H9 (cell line): ENCODE measurements at regions not wholly inside any gene's neighbourhood (a gene's known extent, or its start where the extent isn't known, plus 50 kb on each side); places are given as distances from the start of the nearest gene placed in this dataset.
A peak's percentile ranks its signal among the peaks of the same experiment; 100 is the strongest.
"Not testable (repeated sequence)": the region's sequence is repeated elsewhere in the genome, so short reads cannot be mapped to it uniquely, and the experiment has no call there.

Experiments
- DNase-seq: peaks from one replicate; pipeline ENCODE4 v3.0.0-alpha.2; 2017
- H2AFZ ChIP-seq: one replicate; pipeline ENCODE4 v1.6.1; 2013; ENCODE audit warnings: mild to moderate bottlenecking, low read length, control low read depth, moderate library complexity
- H2AK5ac ChIP-seq: 2 replicates; pipeline ENCODE4 v1.6.1; 2013; ENCODE audit warnings: low read length, control low read depth, mixed read lengths; ENCODE audit not compliant: insufficient read length
- H2BK120ac ChIP-seq: one replicate; pipeline ENCODE4 v1.6.1; 2013; ENCODE audit warnings: low read depth, mild to moderate bottlenecking, low read length, control low read depth, inconsistent platforms; ENCODE audit not compliant: poor library complexity, severe bottlenecking
- H2BK12ac ChIP-seq: 2 replicates; pipeline ENCODE4 v1.6.1; 2013; ENCODE audit warnings: low read length, control low read depth, mixed read lengths, low read depth; ENCODE audit not compliant: insufficient read length
- H2BK15ac ChIP-seq: 2 replicates; pipeline ENCODE4 v1.6.1; 2013; ENCODE audit warnings: low read depth, low read length, control low read depth
- H2BK20ac ChIP-seq: one replicate; pipeline ENCODE4 v1.6.1; 2013; ENCODE audit warnings: low read depth, mild to moderate bottlenecking, low read length, control low read depth, inconsistent platforms; ENCODE audit not compliant: poor library complexity, severe bottlenecking
- H2BK5ac ChIP-seq: 2 replicates; pipeline ENCODE4 v1.6.1; 2013; ENCODE audit warnings: low read length, control low read depth, mixed read lengths; ENCODE audit not compliant: insufficient read length
- H3K14ac ChIP-seq: 2 replicates; pipeline ENCODE4 v1.6.1; 2013; ENCODE audit warnings: low read length, control low read depth; ENCODE audit not compliant: insufficient read depth
- H3K18ac ChIP-seq: 2 replicates; pipeline ENCODE4 v1.6.1; 2013; ENCODE audit warnings: low read depth, mild to moderate bottlenecking, mixed read lengths, low read length, control low read depth; ENCODE audit not compliant: insufficient read length
- H3K23ac ChIP-seq: 2 replicates; pipeline ENCODE4 v1.6.1; 2013; ENCODE audit warnings: low read length, control low read depth, mixed read lengths, low read depth; ENCODE audit not compliant: insufficient read length
- H3K23me2 ChIP-seq: 2 replicates; pipeline ENCODE4 v1.6.1; 2013; ENCODE audit warnings: low read depth, mild to moderate bottlenecking, mixed read lengths, low read length, control low read depth; ENCODE audit not compliant: insufficient read length, poor library complexity, severe bottlenecking
- H3K27ac ChIP-seq: 2 replicates; pipeline ENCODE4 v1.5.1; 2013; ENCODE audit warnings: low read length, control low read depth, mixed read lengths, low read depth; ENCODE audit not compliant: insufficient read length
- H3K27me3 ChIP-seq: 2 replicates; pipeline ENCODE4 v1.6.1; 2013; ENCODE audit warnings: low read length, control low read depth, inconsistent platforms; ENCODE audit not compliant: insufficient read depth
- H3K4ac ChIP-seq: 2 replicates; pipeline ENCODE4 v1.6.1; 2013; ENCODE audit warnings: low read depth, mild to moderate bottlenecking, control low read depth, inconsistent platforms, low read length, moderate library complexity
- H3K4me1 ChIP-seq: 2 replicates; pipeline ENCODE4 v1.6.1; 2013; ENCODE audit warnings: low read length, control low read depth, inconsistent platforms; ENCODE audit not compliant: insufficient read depth
- H3K4me2 ChIP-seq: 2 replicates; pipeline ENCODE4 v1.6.1; 2013; ENCODE audit warnings: low read length, control low read depth, mixed read lengths; ENCODE audit not compliant: insufficient read length, insufficient read depth
- H3K56ac ChIP-seq: 2 replicates; pipeline ENCODE4 v1.6.1; 2013; ENCODE audit warnings: low read depth, mild to moderate bottlenecking, mixed read lengths, low read length, control low read depth; ENCODE audit not compliant: insufficient read length
- H3K79me1 ChIP-seq: 2 replicates; pipeline ENCODE4 v1.6.1; 2013; ENCODE audit warnings: low read depth, mild to moderate bottlenecking, moderate library complexity, low read length, control low read depth, inconsistent platforms; ENCODE audit not compliant: insufficient read depth, poor library complexity, severe bottlenecking
- H3K79me2 ChIP-seq: 2 replicates; pipeline ENCODE4 v1.6.1; 2013; ENCODE audit warnings: low read length, control low read depth, inconsistent platforms; ENCODE audit not compliant: insufficient read depth
- H3K9ac ChIP-seq: 2 replicates; pipeline ENCODE4 v1.6.1; 2013; ENCODE audit warnings: low read length, control low read depth, mixed read lengths; ENCODE audit not compliant: insufficient read length; ENCODE audit errors: extremely low read depth
- H3K9me3 ChIP-seq: one replicate; pipeline ENCODE4 v1.6.1; 2013; ENCODE audit warnings: low read depth, low read length, inconsistent platforms; ENCODE audit not compliant: control insufficient read depth
- H3T11ph ChIP-seq: one replicate; pipeline ENCODE4 v1.6.1; 2013; ENCODE audit warnings: mild to moderate bottlenecking, low read length, control low read depth, inconsistent platforms
- H4K20me1 ChIP-seq: one replicate; pipeline ENCODE4 v1.6.1; 2013; ENCODE audit not compliant: control insufficient read depth, insufficient read length, insufficient read depth
- H4K5ac ChIP-seq: 2 replicates; pipeline ENCODE4 v1.6.1; 2013; ENCODE audit warnings: low read depth, mild to moderate bottlenecking, mixed read lengths, low read length, control low read depth; ENCODE audit not compliant: insufficient read length
- H4K8ac ChIP-seq: replicated peaks from 2 replicates; pipeline ENCODE4 v1.6.1; 2013; ENCODE audit warnings: low read length, control low read depth, mixed read lengths, low read depth; ENCODE audit not compliant: insufficient read length
- H4K91ac ChIP-seq: 2 replicates; pipeline ENCODE4 v1.6.1; 2013; ENCODE audit warnings: low read depth, mild to moderate bottlenecking, moderate library complexity, mixed read lengths, low read length, control low read depth; ENCODE audit not compliant: insufficient read length
- H3K27ac Mint-ChIP-seq, 3 experiments: 2 replicates in 2 of 3; 3 replicates in 1 of 3; pipeline ENCODE4 v1.8.0; 2020 to 2021; ENCODE audit warnings: mixed read lengths in 3 of 3, mild to moderate bottlenecking in 1 of 3, moderate library complexity in 1 of 3
- H3K27me3 Mint-ChIP-seq: 2 replicates; pipeline ENCODE4 v1.8.0; 2021; ENCODE audit warnings: low read depth, mild to moderate bottlenecking, moderate library complexity, mixed read lengths
- H3K36me3 Mint-ChIP-seq, 3 experiments: 2 replicates in 2 of 3; 3 replicates in 1 of 3; pipeline ENCODE4 v1.8.0; 2020 to 2021; ENCODE audit warnings: low read depth in 3 of 3, mixed read lengths in 3 of 3; ENCODE audit not compliant: insufficient read depth in 1 of 3
- H3K4me1 Mint-ChIP-seq, 2 experiments: 2 replicates each; pipeline ENCODE4 v1.8.0; 2020; ENCODE audit warnings: mixed read lengths in 2 of 2
- H3K4me3 Mint-ChIP-seq, 2 experiments: 2 replicates in 1 of 2; 3 replicates in 1 of 2; pipeline ENCODE4 v1.8.0; 2020 to 2021; ENCODE audit warnings: mild to moderate bottlenecking in 2 of 2, mixed read lengths in 2 of 2, moderate library complexity in 1 of 2
- H3K9me3 Mint-ChIP-seq, 2 experiments: 2 replicates in 1 of 2; 3 replicates in 1 of 2; pipeline ENCODE4 v1.8.0; 2020; ENCODE audit warnings: mild to moderate bottlenecking in 2 of 2, mixed read lengths in 2 of 2, moderate library complexity in 1 of 2
- WGBS: extraction: QIAGEN DNeasy Blood & Tissue Kit; methylation state at CpG from one replicate; pipeline ENCODE4 v1.1.7; 2013; ENCODE audit warnings: missing lambda C conversion rate, low lambda C conversion rate, mixed read lengths; ENCODE audit not compliant: insufficient read length; ENCODE audit errors: extremely low coverage; 5-methylcytosine and 5-hydroxymethylcytosine counted together

DNA sequence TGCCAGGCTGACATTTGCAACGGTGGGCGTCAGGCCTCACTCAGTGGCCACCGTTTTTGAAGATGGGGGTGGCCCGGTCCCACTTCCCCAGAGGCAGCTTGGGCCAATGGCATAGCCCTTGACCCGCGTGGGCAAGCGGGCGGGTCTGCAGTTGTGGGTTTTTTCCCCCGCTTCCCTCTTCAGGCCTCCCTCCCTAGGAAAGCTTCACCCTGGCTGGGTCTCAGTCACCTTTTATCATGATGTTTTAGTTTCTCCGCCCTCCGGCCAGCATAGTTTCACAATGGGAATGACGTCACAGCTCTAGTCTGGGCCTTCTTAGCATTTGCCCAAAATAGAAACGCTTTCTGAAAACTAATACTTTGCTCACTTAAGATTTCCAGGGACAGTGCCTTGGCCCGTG is 3909.3 kb upstream of the OR11H1 start:
- H4K20me1 ChIP-seq, H3K14ac ChIP-seq, H3K23ac ChIP-seq, H3K27ac Mint-ChIP-seq, H3K4me1 ChIP-seq, H4K5ac ChIP-seq, H2BK15ac ChIP-seq, H3K4ac ChIP-seq, H2BK120ac ChIP-seq, H2BK20ac ChIP-seq, H2BK12ac ChIP-seq, H3K18ac ChIP-seq, DNase-seq, H3K79me2 ChIP-seq, H3K56ac ChIP-seq, H3K79me1 ChIP-seq, H3K4me2 ChIP-seq, H4K8ac ChIP-seq, H4K91ac ChIP-seq, H3T11ph ChIP-seq, H3K23me2 ChIP-seq, H2AFZ ChIP-seq, H3K27ac ChIP-seq, H3K9ac ChIP-seq, H2AK5ac ChIP-seq, H2BK5ac ChIP-seq, H3K4me1 Mint-ChIP-seq, H3K27me3 ChIP-seq: not testable (repeated sequence)
- Mint-ChIP-seq H3K4me3 (peak overlapping the region in 1 of 2 experiments; percentile 52; a peak in 1 of 5 replicates), H3K27me3 (peaks cover 39% of the 10 kb centered on the region), H3K36me3 (peaks cover 55 to 76% (median 71%) of the 10 kb centered on the region in 3 experiments), H3K9me3 (peaks cover 97% of the 10 kb centered on the region in 2 experiments)
- peaks cover 76% of the 10 kb centered on the region for H3K9me3 ChIP-seq
- WGBS = no CpG with 5 or more reads among the region's 14 CpGs

DNA sequence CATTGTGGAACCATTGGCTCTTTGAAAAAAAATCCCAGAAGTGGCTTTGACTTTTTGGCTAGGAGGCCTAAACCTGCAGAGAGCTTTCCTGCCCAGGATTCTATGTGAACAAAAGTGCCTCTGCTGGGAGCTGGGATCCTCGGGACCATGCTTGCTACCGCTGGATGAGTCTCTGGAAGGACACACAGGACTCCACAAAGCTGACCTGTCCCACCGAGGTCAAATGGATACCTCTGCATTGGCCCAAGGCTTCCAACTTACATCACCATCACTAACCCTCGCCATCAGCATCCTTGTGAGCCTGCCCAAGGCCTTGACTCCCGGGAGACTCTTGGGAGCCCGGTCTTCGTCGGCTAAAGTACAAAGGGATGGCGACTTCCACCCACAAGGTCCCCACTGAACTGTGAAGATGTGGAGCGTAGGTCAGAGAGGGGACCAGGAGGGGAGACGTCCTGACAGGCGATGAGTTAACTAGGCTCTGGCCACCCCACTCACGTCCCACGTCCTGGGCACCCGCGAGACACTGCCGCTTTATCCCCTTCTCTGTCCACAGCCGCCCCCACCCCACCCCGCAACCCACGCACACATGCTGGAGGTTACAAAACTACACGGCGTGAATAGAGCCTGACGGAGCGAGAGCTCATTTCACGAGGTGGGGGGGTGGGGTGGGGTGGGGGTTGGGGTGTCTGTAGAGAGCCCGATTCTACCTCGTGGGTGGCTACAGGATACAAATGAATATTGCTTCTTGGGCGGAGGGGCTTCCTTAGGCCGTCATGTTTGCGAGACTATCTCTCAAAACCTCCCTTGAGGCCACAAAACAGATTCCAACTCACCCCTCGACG is 3906.8 kb upstream of the OR11H1 start:
- H3K9ac ChIP-seq, H3K4me3 Mint-ChIP-seq, H4K5ac ChIP-seq, H3K4me1 Mint-ChIP-seq, H3T11ph ChIP-seq, H3K27me3 ChIP-seq, H3K18ac ChIP-seq, H3K56ac ChIP-seq, H2BK120ac ChIP-seq, H3K79me1 ChIP-seq, DNase-seq, H3K23ac ChIP-seq, H4K91ac ChIP-seq, H2BK15ac ChIP-seq, H3K4me1 ChIP-seq, H4K20me1 ChIP-seq, H3K27ac ChIP-seq, H3K27ac Mint-ChIP-seq, H3K23me2 ChIP-seq, H2BK12ac ChIP-seq, H3K14ac ChIP-seq, H2AK5ac ChIP-seq, H3K79me2 ChIP-seq, H3K4ac ChIP-seq, H2BK20ac ChIP-seq, H2BK5ac ChIP-seq, H4K8ac ChIP-seq, H2AFZ ChIP-seq, H3K4me2 ChIP-seq: not testable (repeated sequence)
- H3K9me3 ChIP-seq = peaks cover 77% of the 10 kb centered on the region
- peaks cover 44 to 78% (median 63%) of the 10 kb centered on the region in 3 experiments for H3K36me3 Mint-ChIP-seq
- WGBS = no CpG with 5 or more reads among the region's 32 CpGs
- H3K27me3 Mint-ChIP-seq = peaks cover 29% of the 10 kb centered on the region
- H3K9me3 Mint-ChIP-seq = peaks cover 97% of the 10 kb centered on the region in 2 experiments
